PC-9 (cell line): ENCODE measurements at regions not wholly inside any gene's neighbourhood (a gene's known extent, or its start where the extent isn't known, plus 50 kb on each side); places are given as distances from the start of the nearest gene placed in this dataset.

Experiments used
- CTCF ChIP-seq: fragments of 200-600 bp; sonication (generic); conservative IDR thresholded peaks from 2 replicates; pipeline ENCODE4 v1.6.1; 2017; ENCODE audit warnings: mixed run types, antibody characterized with exemption, mild to moderate bottlenecking, moderate library complexity
- EZH2 ChIP-seq: fragments of 200-600 bp; sonication (generic); IDR thresholded peaks from 2 replicates; pipeline ENCODE4 v1.8.0; 2017; ENCODE audit warnings: antibody characterized with exemption, low read depth

GRCh38 chr21:32088471-32088870, 190.4 kb downstream of the MIS18A start:
- TF ChIP-seq CTCF: no peak
- TF ChIP-seq EZH2: no peak
